ENCODE measurements at regions not wholly inside any gene's neighbourhood (a gene's known extent, or its start where the extent isn't known, plus 50 kb on each side); places are given as distances from the start of the nearest gene placed in this dataset.
A peak's percentile ranks its signal among the peaks of the same experiment; 100 is the strongest.
"Not testable (repeated sequence)": the region's sequence is repeated elsewhere in the genome, so short reads cannot be mapped to it uniquely, and the experiment has no call there.

- H3K36me3 Mint-ChIP-seq (ENCODE audit: low read depth) = no peaks in the 10 kb centered on the region
- peaks cover 6% of the 10 kb centered on the region for H3K27me3 Mint-ChIP-seq (ENCODE audit: low read depth)
- H3K9me3 Mint-ChIP-seq (ENCODE audit: low read depth) = peaks cover 4% of the 10 kb centered on the region
- DNase-seq (ENCODE audit: low spot score) = no peak
- H3K27ac Mint-ChIP-seq (ENCODE audit: unreplicated experiment) = no peak overlapping the region
- no peaks in the 10 kb centered on the region for H3K4me1 Mint-ChIP-seq (ENCODE audit: low read depth)
- H3K4me3 Mint-ChIP-seq (ENCODE audit: unreplicated experiment) = no peak overlapping the region
- no peak for TF ChIP-seq CTCF (IDR thresholded peaks at IDR 0.05)
Observed at GRCh38 chr5:27130587-27130986, 92.2 kb upstream of the CDH9 start.

GRCh38 chr5:27129926-27130325 lies 91.5 kb upstream of the CDH9 start:
- Mint-ChIP-seq H3K9me3 (ENCODE audit: low read depth) (peaks cover 3% of the 10 kb centered on the region), H3K4me3 (ENCODE audit: unreplicated experiment) (no peak overlapping the region), H3K27me3 (ENCODE audit: low read depth) (peaks cover 6% of the 10 kb centered on the region), H3K27ac (ENCODE audit: unreplicated experiment) (no peak overlapping the region), H3K36me3 (ENCODE audit: low read depth) (no peaks in the 10 kb centered on the region), H3K4me1 (ENCODE audit: low read depth) (no peaks in the 10 kb centered on the region)
- DNase-seq (ENCODE audit: low spot score) = no peak
- TF ChIP-seq CTCF (IDR thresholded peaks at IDR 0.05) = no peak

- Mint-ChIP-seq H3K27ac (ENCODE audit: unreplicated experiment) (no peak overlapping the region), H3K27me3 (ENCODE audit: low read depth) (peaks cover 3% of the 10 kb centered on the region), H3K4me3 (ENCODE audit: unreplicated experiment) (no peak overlapping the region), H3K36me3 (ENCODE audit: low read depth) (no peaks in the 10 kb centered on the region), H3K4me1 (ENCODE audit: low read depth) (no peaks in the 10 kb centered on the region), H3K9me3 (ENCODE audit: low read depth) (no peaks in the 10 kb centered on the region)
- no peak for TF ChIP-seq CTCF (IDR thresholded peaks at IDR 0.05)
- DNase-seq (ENCODE audit: low spot score) = no peak
Observed at GRCh38 chr5:27125856-27126255, 87.5 kb upstream of the CDH9 start.

GRCh38 chr5:27124590-27124989 lies 86.2 kb upstream of the CDH9 start:
- no peak overlapping the region for H3K4me3 Mint-ChIP-seq (ENCODE audit: unreplicated experiment)
- DNase-seq (ENCODE audit: low spot score) = no peak
- no peaks in the 10 kb centered on the region for H3K36me3 Mint-ChIP-seq (ENCODE audit: low read depth)

GRCh38 chr5:27119736-27120321 lies 81.4 kb upstream of the CDH9 start:
- H3K27ac Mint-ChIP-seq (ENCODE audit: unreplicated experiment); H3K9me3 Mint-ChIP-seq (ENCODE audit: low read depth); H3K36me3 Mint-ChIP-seq (ENCODE audit: low read depth); H3K4me1 Mint-ChIP-seq (ENCODE audit: low read depth); H3K4me3 Mint-ChIP-seq (ENCODE audit: unreplicated experiment); H3K27me3 Mint-ChIP-seq (ENCODE audit: low read depth): not testable (repeated sequence)
- DNase-seq (ENCODE audit: low spot score) = peak; percentile 76

More at GRCh38 chr5:27124590-27124989, 86.2 kb upstream of the CDH9 start:
- TF ChIP-seq CTCF (IDR thresholded peaks at IDR 0.05) = peak; percentile 72
- Mint-ChIP-seq H3K9me3 (ENCODE audit: low read depth) (no peaks in the 10 kb centered on the region), H3K27ac (ENCODE audit: unreplicated experiment) (no peak overlapping the region), H3K4me1 (ENCODE audit: low read depth) (no peaks in the 10 kb centered on the region), H3K27me3 (ENCODE audit: low read depth) (peaks cover 3% of the 10 kb centered on the region)

GRCh38 chr5:27103486-27103885 lies 65.1 kb upstream of the CDH9 start:
- no peak overlapping the region for H3K27ac Mint-ChIP-seq (ENCODE audit: unreplicated experiment)
- TF ChIP-seq CTCF (IDR thresholded peaks at IDR 0.05) = no peak
- H3K4me3 Mint-ChIP-seq (ENCODE audit: unreplicated experiment) = no peak overlapping the region
- peaks cover 7% of the 10 kb centered on the region for H3K27me3 Mint-ChIP-seq (ENCODE audit: low read depth)
- H3K9me3 Mint-ChIP-seq (ENCODE audit: low read depth) = no peaks in the 10 kb centered on the region
- H3K36me3 Mint-ChIP-seq (ENCODE audit: low read depth) = no peaks in the 10 kb centered on the region
- DNase-seq (ENCODE audit: low spot score) = no peak
- no peaks in the 10 kb centered on the region for H3K4me1 Mint-ChIP-seq (ENCODE audit: low read depth)

- not testable (repeated sequence) for H3K36me3 Mint-ChIP-seq (ENCODE audit: low read depth); H3K4me3 Mint-ChIP-seq (ENCODE audit: unreplicated experiment); H3K4me1 Mint-ChIP-seq (ENCODE audit: low read depth); H3K9me3 Mint-ChIP-seq (ENCODE audit: low read depth); H3K27ac Mint-ChIP-seq (ENCODE audit: unreplicated experiment); DNase-seq (ENCODE audit: low spot score); H3K27me3 Mint-ChIP-seq (ENCODE audit: low read depth)
Observed at GRCh38 chr5:27095761-27096160, 57.4 kb upstream of the CDH9 start.
